H1 (cell line): ENCODE measurements at regions not wholly inside any gene's neighbourhood (a gene's known extent, or its start where the extent isn't known, plus 50 kb on each side); places are given as distances from the start of the nearest gene placed in this dataset.

Source experiments
- CTCF ChIP-seq, 3 experiments: IDR thresholded peaks; 1 replicate in 2 of 3; 2 replicates in 1 of 3; pipeline versions ENCODE4 v1.5.1 to v1.6.1; 2011; ENCODE audit warnings: low read length in 3 of 3, mild to moderate bottlenecking in 3 of 3, inconsistent platforms in 2 of 3, low read depth in 1 of 3, moderate library complexity in 1 of 3; ENCODE audit not compliant: insufficient read depth in 1 of 3; ENCODE audit errors: control extremely low read depth in 1 of 3
- POU5F1 ChIP-seq: IDR thresholded peaks from 2 replicates; pipeline ENCODE4 v1.6.1; 2011; ENCODE audit warnings: low read depth, mild to moderate bottlenecking, low read length, moderate library complexity

DNA sequence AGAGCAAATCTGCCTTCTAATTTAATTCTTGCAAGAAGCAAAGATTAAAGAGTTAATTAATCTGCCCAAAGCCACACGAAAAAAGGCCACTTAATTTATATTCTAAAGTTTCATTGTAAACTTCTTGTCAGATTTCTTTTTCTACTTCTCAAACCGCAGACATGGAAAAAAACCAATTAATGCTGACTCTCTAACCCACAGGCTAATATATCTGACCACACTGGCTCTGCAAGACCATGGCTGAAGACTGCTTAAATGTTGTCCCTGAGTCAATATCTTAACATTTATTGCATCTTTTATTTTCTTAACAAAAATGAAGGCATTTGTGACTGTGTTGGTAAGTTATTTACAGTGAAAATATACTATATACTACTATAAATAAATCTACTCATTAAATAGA lies 234.0 kb upstream of the SP8 start (continued):
- no peak for TF ChIP-seq CTCF (IDR thresholded peaks at IDR 0.05; ENCODE audit: control extremely low read depth in 1 of 3, insufficient read depth in 1 of 3, low read depth in 1 of 3, low read length in 3 of 3)
- TF ChIP-seq POU5F1 = no peak
